K562 (cell line): ENCODE measurements at regions not wholly inside any gene's neighbourhood (a gene's known extent, or its start where the extent isn't known, plus 50 kb on each side); places are given as distances from the start of the nearest gene placed in this dataset.

Experiments used
- ATAC-seq: fragments of 200-7000 bp; cut with Tn5 transposase; 3 replicates; pipeline ENCODE4 v1.9.1; 2020; ENCODE audit warnings: moderate library complexity
- BruUV-seq: library from RNA; stranded (reverse); fragments of 400-500 nt; replicated peaks from 2 replicates; lab custom pipeline; 2021; lab: Mats Ljungman, UMichigan
- CTCF ChIA-PET: fragments of 300-600 bp; formaldehyde crosslinking; extraction: SDS; loops from one replicate; lab custom pipeline; 2021; ENCODE audit warnings: low intra/inter-chr PET ratio; lab: Yijun Ruan, JAX
- POLR2A ChIA-PET: fragments of 300-600, 350-650 bp; sonication (Branson Sonifier 250); formaldehyde crosslinking; extraction: SDS; loops from one replicate; lab custom pipeline; 2021; ENCODE audit warnings: antibody characterized with exemption, inconsistent platforms; lab: Yijun Ruan, JAX
- DNase-seq, 4 experiments: peaks; one replicate each; pipeline versions ENCODE4 v3.0.0 to v3.0.0-alpha.2; 2011 to 2018; ENCODE audit warnings: low spot score in 3 of 4, mixed read lengths in 3 of 4; ENCODE audit errors: extremely low read depth in 1 of 4
- FAIRE-seq: peaks from 2 replicates; lab custom pipeline; 2011; peaks lifted over from hg19 to GRCh38; lab: Jason Lieb, UNC
- H2AFZ ChIP-seq: 2 replicates; pipeline ENCODE4 v1.6.0; 2011; ENCODE audit warnings: low read depth, low read length, control low read depth, inconsistent platforms
- H3K27ac ChIP-seq: fragments of 200-600 bp; 3 replicates; pipeline ENCODE4 v1.8.0; 2011; ENCODE audit warnings: low read depth, mild to moderate bottlenecking, control low read depth, inconsistent platforms, low read length, moderate library complexity, mixed read lengths; ENCODE audit errors: extremely low read depth
- H3K27me3 ChIP-seq, 2 experiments: fragments of 300-600 bp in 1 of 2; 2 replicates in 1 of 2; 3 replicates in 1 of 2; pipeline versions ENCODE4 v1.6.0 to v1.8.0; 2011; ENCODE audit warnings: inconsistent platforms in 2 of 2, low read length in 2 of 2, mild to moderate bottlenecking in 1 of 2, mixed read lengths in 1 of 2, moderate library complexity in 1 of 2; ENCODE audit not compliant: control insufficient read depth in 2 of 2, insufficient read depth in 2 of 2
- H3K36me3 ChIP-seq: fragments of 300-600 bp; 3 replicates; pipeline ENCODE4 v1.8.0; 2011; ENCODE audit warnings: mild to moderate bottlenecking, low read length, inconsistent platforms; ENCODE audit not compliant: control insufficient read depth, insufficient read depth
- H3K4me1 ChIP-seq, 2 experiments: fragments of 200-600 bp in 1 of 2; replicated peaks in 1 of 2; 2 replicates in 1 of 2; 3 replicates in 1 of 2; pipeline versions ENCODE4 v1.5.1 to v1.8.0; 2011; ENCODE audit warnings: inconsistent platforms in 2 of 2, low read length in 2 of 2, mild to moderate bottlenecking in 1 of 2, mixed read lengths in 1 of 2, moderate library complexity in 1 of 2; ENCODE audit not compliant: control insufficient read depth in 2 of 2, insufficient read depth in 2 of 2
- H3K4me2 ChIP-seq: 2 replicates; pipeline ENCODE4 v1.6.1; 2011; ENCODE audit warnings: low read length, control low read depth, inconsistent platforms, mixed read lengths; ENCODE audit not compliant: insufficient read depth
- H3K4me3 ChIP-seq: fragments of 200-600 bp; sonication (generic), shearing (Covaris generic); 2 replicates; pipeline ENCODE4 v1.5.1; 2016; ENCODE audit warnings: control low read depth, inconsistent platforms
- H3K79me2 ChIP-seq: fragments of 200-600 bp; 3 replicates; pipeline ENCODE4 v1.8.0; 2011; ENCODE audit warnings: low read length, inconsistent platforms; ENCODE audit not compliant: control insufficient read depth, insufficient read depth
- H3K9ac ChIP-seq, 2 experiments: 2 replicates each; pipeline versions ENCODE4 v1.6.0 to v1.6.1; 2011; ENCODE audit warnings: low read depth in 2 of 2, low read length in 2 of 2, control low read depth in 1 of 2, inconsistent platforms in 1 of 2, mild to moderate bottlenecking in 1 of 2, mixed read lengths in 1 of 2; ENCODE audit not compliant: insufficient read depth in 1 of 2
- H3K9me1 ChIP-seq: one replicate; pipeline ENCODE4 v1.6.0; 2011; ENCODE audit warnings: inconsistent platforms, mild to moderate bottlenecking, low read length, moderate library complexity; ENCODE audit not compliant: control insufficient read depth, insufficient read depth
- H3K9me3 ChIP-seq: replicated peaks from 2 replicates; pipeline ENCODE4 v1.5.1; 2011; ENCODE audit warnings: low read depth, low read length, inconsistent platforms; ENCODE audit not compliant: control insufficient read depth, insufficient read depth
- H4K20me1 ChIP-seq: replicated peaks from 2 replicates; pipeline ENCODE4 v1.6.1; 2011; ENCODE audit warnings: low read length, inconsistent platforms, mixed read lengths; ENCODE audit not compliant: control insufficient read depth, insufficient read depth
- COPS2 ChIP-seq: fragments of 450-650 bp; conservative IDR thresholded peaks from 2 replicates; pipeline ENCODE4 v1.6.1; 2016; ENCODE audit warnings: mild to moderate bottlenecking, moderate library complexity
- FOXA3 ChIP-seq, 2 experiments: fragments of 450-650 bp in 1 of 2; sonication (generic) in 1 of 2; formaldehyde crosslinking; IDR thresholded peaks in 1 of 2; conservative IDR thresholded peaks in 1 of 2; 2 replicates each; pipeline versions ENCODE4 v1.4.0 to v1.8.0; 2020 to 2022; ENCODE audit warnings: mild to moderate bottlenecking in 2 of 2, missing genetic modification reagents in 1 of 2
- KDM1A ChIP-seq, 2 experiments: fragments of 450-650 bp; IDR thresholded peaks; 2 replicates each; pipeline ENCODE4 v1.6.1; 2016; ENCODE audit warnings: mild to moderate bottlenecking in 2 of 2
- MITF ChIP-seq: IDR thresholded peaks from 2 replicates; pipeline ENCODE4 v1.6.1; 2014; ENCODE audit warnings: antibody characterized with exemption
- MLX ChIP-seq, 2 experiments: fragments of 450-650 bp in 1 of 2; sonication (generic) in 1 of 2; formaldehyde crosslinking; conservative IDR thresholded peaks; 2 replicates each; pipeline versions ENCODE4 v1.4.0 to v1.8.1; 2020 to 2022; ENCODE audit warnings: mild to moderate bottlenecking in 1 of 2, missing genetic modification reagents in 1 of 2
- NEUROD1 ChIP-seq: fragments of 150-350 bp; IDR thresholded peaks from 2 replicates; pipeline ENCODE4 v1.6.1; 2014; ENCODE audit warnings: borderline replicate concordance, low read length, low read depth; ENCODE audit not compliant: partially characterized antibody
- NR2C1 ChIP-seq, 2 experiments: fragments of 450-650 bp; IDR thresholded peaks; 2 replicates each; pipeline ENCODE4 v1.6.1; 2017; ENCODE audit warnings: mild to moderate bottlenecking in 2 of 2, antibody characterized with exemption in 1 of 2, inconsistent platforms in 1 of 2, missing compliant biosample characterization in 1 of 2, missing genetic modification characterization in 1 of 2
- RFX7 ChIP-seq: fragments of 250-450 bp; sonication (Bioruptor Pico); IDR thresholded peaks from 2 replicates; pipeline ENCODE4 v1.5.1; 2021; ENCODE audit warnings: mild to moderate bottlenecking
- ZNF347 ChIP-seq: fragments of 450-650 bp; formaldehyde crosslinking; IDR thresholded peaks from 2 replicates; pipeline ENCODE4 v1.4.0; 2020; ENCODE audit warnings: low read depth, mild to moderate bottlenecking, moderate library complexity
- WGBS: fragments of 100-300 bp; shearing (Covaris generic); methylation state at CpG from one replicate; pipeline ENCODE4 v1.1.6; 2016; ENCODE audit warnings: low coverage, mixed read lengths; ENCODE audit not compliant: insufficient coverage; ENCODE audit errors: missing lambda C conversion rate; 5-methylcytosine and 5-hydroxymethylcytosine counted together
- in situ Hi-C: fragments of 300-500 bp; cut with MboI; formaldehyde crosslinking; loops from 4 replicates; pipeline ENCODE4 v1.15.0; 2018; ENCODE audit warnings: inconsistent platforms, mixed read lengths
- intact Hi-C: fragments of 100-400 bp; cut with micrococcal nuclease; formaldehyde crosslinking; loops from 2 replicates; pipeline ENCODE4 v1.14.2; 2022
- TF ChIP-seq, protein P1 (sequence below): fragments of 450-650 bp; IDR thresholded peaks from 2 replicates; pipeline ENCODE4 v1.6.1; 2017; ENCODE audit warnings: antibody characterized with exemption

DNA sequence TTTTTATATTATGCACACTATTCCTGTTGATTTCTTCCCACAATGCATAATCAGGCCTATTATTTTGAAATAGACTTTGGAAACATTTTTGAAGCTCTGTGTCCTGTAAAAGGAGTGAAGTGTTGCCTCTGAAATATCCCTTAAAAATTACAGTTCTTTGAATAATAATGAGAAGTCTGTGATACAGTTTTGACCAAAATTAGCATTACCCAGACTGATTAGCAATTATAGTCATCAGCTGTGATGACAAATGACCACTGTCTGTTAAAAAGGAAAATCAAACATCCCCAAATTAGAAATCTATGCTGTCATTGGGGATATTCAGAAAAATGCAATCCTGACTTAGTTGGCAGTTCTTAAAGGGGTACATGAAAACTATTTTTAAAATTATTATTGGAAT is 63.7 kb downstream of the PTGS2 start:
- in situ Hi-C loops (no loop called here), intact Hi-C loops (no loop called here)
- Histone ChIP-seq H3K4me2 (no peak overlapping the region), H3K79me2 (no peaks in the 10 kb centered on the region), H2AFZ (no peak overlapping the region), H3K9ac (no peak overlapping the region), H4K20me1 (no peaks in the 10 kb centered on the region), H3K27me3 (no peaks in the 10 kb centered on the region), H3K4me1 (no peaks in the 10 kb centered on the region), H3K4me3 (no peak overlapping the region), H3K9me1 (no peaks in the 10 kb centered on the region), H3K27ac (no peak overlapping the region), H3K9me3 (no peaks in the 10 kb centered on the region; the same call in 1 of the 2 replicates), H3K36me3 (no peaks in the 10 kb centered on the region)
- FAIRE-seq: no peak
- POLR2A ChIA-PET: interaction anchor here (0.8 kb wide), 1 partner anchor 21 kb away, joined by 3 read pairs; no protein-coding TSS in a partner anchor
- CTCF ChIA-PET: no interaction called here
- BruUV-seq: no TSS peak
- TF ChIP-seq ZNF347 (CRISPR knock-in tag): no peak
- no peak for DNase-seq
- no peak for ATAC-seq

DNA sequence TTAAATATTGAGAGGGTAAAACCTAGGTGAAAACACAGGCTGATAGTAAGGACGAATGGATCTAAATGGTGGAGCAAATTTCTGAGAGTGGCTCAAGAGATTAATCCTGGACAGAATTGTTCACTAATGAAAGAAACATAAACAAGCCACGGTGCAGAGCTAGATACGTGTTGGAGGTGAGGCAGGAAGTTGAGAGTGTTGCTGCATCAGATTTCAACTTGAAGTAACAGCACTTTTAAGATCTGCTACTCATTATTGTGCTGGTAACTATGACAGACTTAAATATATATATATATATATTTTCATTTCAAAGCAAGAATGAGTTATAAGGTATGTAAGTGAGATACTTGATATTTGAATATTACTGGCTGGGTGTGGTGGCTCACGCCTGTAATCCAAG is 64.9 kb downstream of the PTGS2 start:
- no peaks in the 10 kb centered on the region; the same call in none of the 2 replicates for H3K9me3 ChIP-seq
- no peak for ATAC-seq
- H3K4me3 ChIP-seq: no peak overlapping the region
- no peaks in the 10 kb centered on the region for H3K36me3 ChIP-seq
- H3K4me2 ChIP-seq: no peak overlapping the region
- intact Hi-C loops (no loop called here), in situ Hi-C loops (no loop called here)
- H3K9ac ChIP-seq: no peak overlapping the region
- H3K79me2 ChIP-seq: no peaks in the 10 kb centered on the region
- TF ChIP-seq, protein P1, sequence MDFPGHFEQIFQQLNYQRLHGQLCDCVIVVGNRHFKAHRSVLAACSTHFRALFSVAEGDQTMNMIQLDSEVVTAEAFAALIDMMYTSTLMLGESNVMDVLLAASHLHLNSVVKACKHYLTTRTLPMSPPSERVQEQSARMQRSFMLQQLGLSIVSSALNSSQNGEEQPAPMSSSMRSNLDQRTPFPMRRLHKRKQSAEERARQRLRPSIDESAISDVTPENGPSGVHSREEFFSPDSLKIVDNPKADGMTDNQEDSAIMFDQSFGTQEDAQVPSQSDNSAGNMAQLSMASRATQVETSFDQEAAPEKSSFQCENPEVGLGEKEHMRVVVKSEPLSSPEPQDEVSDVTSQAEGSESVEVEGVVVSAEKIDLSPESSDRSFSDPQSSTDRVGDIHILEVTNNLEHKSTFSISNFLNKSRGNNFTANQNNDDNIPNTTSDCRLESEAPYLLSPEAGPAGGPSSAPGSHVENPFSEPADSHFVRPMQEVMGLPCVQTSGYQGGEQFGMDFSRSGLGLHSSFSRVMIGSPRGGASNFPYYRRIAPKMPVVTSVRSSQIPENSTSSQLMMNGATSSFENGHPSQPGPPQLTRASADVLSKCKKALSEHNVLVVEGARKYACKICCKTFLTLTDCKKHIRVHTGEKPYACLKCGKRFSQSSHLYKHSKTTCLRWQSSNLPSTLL: no peak
- TF ChIP-seq MITF: no peak
- no peak for TF ChIP-seq NR2C1 (IDR thresholded peaks at IDR 0.05)
- no peak for TF ChIP-seq NR2C1 (tag; IDR thresholded peaks at IDR 0.05)
- TF ChIP-seq KDM1A (IDR thresholded peaks at IDR 0.05): no peak
- no peak for TF ChIP-seq NEUROD1
- TF ChIP-seq COPS2: no peak
- no peak for TF ChIP-seq RFX7
- no peak for TF ChIP-seq MLX (CRISPR knock-in tag; conservative IDR thresholded peaks at IDR 0.05)
- TF ChIP-seq FOXA3 (CRISPR knock-in tag; conservative IDR thresholded peaks at IDR 0.05 in 1 of 2, IDR thresholded peaks at IDR 0.05 in 1 of 2): no peak
- no peak for FAIRE-seq
- H3K27ac ChIP-seq: no peak overlapping the region
- no peaks in the 10 kb centered on the region for H3K9me1 ChIP-seq
- no peak overlapping the region for H2AFZ ChIP-seq
- no peak for DNase-seq
- POLR2A ChIA-PET: no interaction called here
- H3K27me3 ChIP-seq: no peaks in the 10 kb centered on the region
- WGBS: under 1% methylated on average over 4 of the region's 4 CpGs
- no TSS peak for BruUV-seq
- CTCF ChIA-PET: no interaction called here
- H4K20me1 ChIP-seq: no peaks in the 10 kb centered on the region
- no peaks in the 10 kb centered on the region for H3K4me1 ChIP-seq
